Thymus (tissue), 11 donors: ENCODE measurements at regions not wholly inside any gene's neighbourhood (a gene's known extent, or its start where the extent isn't known, plus 50 kb on each side); places are given as distances from the start of the nearest gene placed in this dataset.
"Not testable (repeated sequence)": the region's sequence is repeated elsewhere in the genome, so short reads cannot be mapped to it uniquely, and the experiment has no call there.

ENCODE experiments used
- DNase-seq, 9 donors: peaks; one replicate each; pipeline ENCODE4 v3.0.0-alpha.2; 2013; ENCODE audit warnings: low spot score in 9 of 9, low read depth in 6 of 9, missing footprints in 1 of 9
- H3K27ac ChIP-seq, 2 donors: one replicate each; pipeline ENCODE4 v1.5.1; 2013; ENCODE audit warnings: control low read depth in 1 of 2, low read depth in 1 of 2, low read length in 1 of 2, mild to moderate bottlenecking in 1 of 2, moderate library complexity in 1 of 2
- H3K27me3 ChIP-seq, 2 donors: one replicate each; pipeline ENCODE4 v1.5.1; 2013; ENCODE audit warnings: low read length in 1 of 2; ENCODE audit not compliant: control insufficient read depth in 2 of 2, insufficient read depth in 1 of 2
- H3K36me3 ChIP-seq, 2 donors: one replicate each; pipeline ENCODE4 v1.5.1; 2013; ENCODE audit warnings: low read length in 1 of 2, mild to moderate bottlenecking in 1 of 2, moderate library complexity in 1 of 2; ENCODE audit not compliant: control insufficient read depth in 2 of 2, insufficient read depth in 2 of 2
- H3K4me1 ChIP-seq, 2 donors: one replicate each; pipeline ENCODE4 v1.5.1; 2013; ENCODE audit warnings: low read length in 2 of 2; ENCODE audit not compliant: control insufficient read depth in 2 of 2, insufficient read depth in 2 of 2
- H3K4me3 ChIP-seq, 2 donors: one replicate each; pipeline ENCODE4 v1.5.1; 2013; ENCODE audit warnings: low read length in 2 of 2, control low read depth in 1 of 2, mild to moderate bottlenecking in 1 of 2
- H3K9me3 ChIP-seq, 2 donors: one replicate each; pipeline ENCODE4 v1.5.1; 2013; ENCODE audit warnings: low read length in 1 of 2, mild to moderate bottlenecking in 1 of 2; ENCODE audit not compliant: control insufficient read depth in 2 of 2, insufficient read depth in 1 of 2
- WGBS: extraction: QIAGEN DNeasy Blood & Tissue Kit; methylation state at CpG from one replicate; pipeline ENCODE4 v1.1.7; 2013; 5-methylcytosine and 5-hydroxymethylcytosine counted together
- donor health status: healthy.

- WGBS: 96% methylated on average over 4 of the region's 4 CpGs
- Histone ChIP-seq H3K9me3 (no peaks in the 10 kb centered on the region), H3K4me1 (no peaks in the 10 kb centered on the region), H3K4me3 (no peak overlapping the region), H3K36me3 (no peaks in the 10 kb centered on the region), H3K27me3 (no peaks in the 10 kb centered on the region), H3K27ac (no peak overlapping the region)
- DNase-seq: no peak
Observed at GRCh38 chr4:115222061-115222460, 108.6 kb upstream of the NDST4 start.

- no peaks in the 10 kb centered on the region for H3K4me1 ChIP-seq
- no peaks in the 10 kb centered on the region for H3K36me3 ChIP-seq
- no peaks in the 10 kb centered on the region for H3K27me3 ChIP-seq
- WGBS: 84% methylated on average over 1 of the region's 1 CpG
- no peaks in the 10 kb centered on the region for H3K9me3 ChIP-seq
- no peak overlapping the region for H3K4me3 ChIP-seq
- H3K27ac ChIP-seq: no peak overlapping the region
- DNase-seq: no peak
Observed at GRCh38 chr4:115219862-115220261, 106.4 kb upstream of the NDST4 start.

DNA sequence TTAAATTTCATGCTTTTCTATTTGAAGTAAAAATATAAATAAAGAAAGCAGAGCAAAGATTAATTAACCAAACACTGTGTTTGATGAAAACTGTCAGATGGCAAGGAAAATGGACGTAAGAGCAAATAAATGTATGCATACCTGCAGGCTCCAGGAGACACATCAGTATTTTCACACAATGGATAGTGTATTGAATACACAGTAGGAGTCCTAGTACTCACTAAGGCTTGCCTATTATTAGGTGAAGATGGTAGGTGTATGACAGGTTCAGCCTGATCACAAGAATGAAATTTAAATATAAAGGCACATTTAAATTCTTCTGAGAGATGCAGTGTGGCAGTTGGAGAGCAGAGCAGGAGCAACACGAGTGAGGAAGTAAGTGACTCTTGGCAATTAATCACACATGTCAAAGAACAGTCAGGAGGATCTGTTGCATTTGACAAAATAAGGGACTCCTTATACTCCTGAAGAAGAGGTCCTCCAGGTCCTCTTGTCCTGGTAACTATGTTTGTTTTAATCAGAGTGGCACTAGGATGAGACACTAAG is 106.0 kb upstream of the NDST4 start:
- no peaks in the 10 kb centered on the region for H3K9me3 ChIP-seq
- H3K4me3 ChIP-seq: no peak overlapping the region
- no peaks in the 10 kb centered on the region for H3K4me1 ChIP-seq
- no peaks in the 10 kb centered on the region for H3K36me3 ChIP-seq
- H3K27me3 ChIP-seq: no peaks in the 10 kb centered on the region
- WGBS: 52% methylated on average over 2 of the region's 2 CpGs
- H3K27ac ChIP-seq: no peak overlapping the region
- no peak for DNase-seq

DNA sequence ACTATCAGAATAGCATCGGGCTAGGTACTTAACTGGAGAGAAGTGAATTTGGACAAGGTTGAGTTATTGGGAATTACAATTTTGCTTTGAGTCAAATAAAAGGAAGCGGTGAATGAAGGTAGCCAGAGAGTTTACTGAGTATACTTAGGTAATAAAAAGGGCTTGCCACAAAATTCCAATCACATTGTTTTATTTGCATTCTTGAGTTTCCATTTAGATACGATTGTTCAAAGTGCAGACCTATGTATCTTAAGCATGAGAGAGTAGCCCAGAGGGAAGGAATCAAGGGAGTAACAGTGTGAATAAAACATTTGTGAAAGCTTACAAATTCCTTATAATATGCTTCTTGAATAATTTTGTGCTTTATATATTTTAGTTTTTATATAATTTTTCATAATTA is 102.5 kb upstream of the NDST4 start:
- WGBS: 98% methylated on average over 3 of the region's 3 CpGs
- DNase-seq: no peak
- no peaks in the 10 kb centered on the region for H3K36me3 ChIP-seq
- H3K9me3 ChIP-seq: no peaks in the 10 kb centered on the region
- no peak overlapping the region for H3K27ac ChIP-seq
- no peak overlapping the region for H3K4me3 ChIP-seq
- no peaks in the 10 kb centered on the region for H3K27me3 ChIP-seq
- no peaks in the 10 kb centered on the region for H3K4me1 ChIP-seq

DNA sequence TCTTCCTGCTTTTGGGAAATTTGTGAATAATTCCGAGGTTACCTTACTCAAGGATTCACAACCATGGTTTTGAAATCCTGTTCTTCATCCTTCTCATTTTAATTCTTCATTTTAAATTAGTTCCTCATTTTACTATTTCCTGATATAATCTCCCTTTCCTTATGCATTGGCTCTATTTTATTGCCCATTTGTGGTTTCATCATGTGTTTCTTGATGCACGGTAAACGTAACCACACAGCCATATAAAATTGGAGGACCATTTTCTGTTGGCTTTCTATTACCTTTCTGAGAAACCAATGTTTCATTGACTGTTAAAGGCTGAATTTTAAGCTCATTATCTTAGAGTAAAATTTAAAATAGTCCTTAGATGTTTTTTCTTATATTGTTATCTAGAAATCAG is 100.3 kb upstream of the NDST4 start:
- no peaks in the 10 kb centered on the region for H3K36me3 ChIP-seq
- 51% methylated on average over 3 of the region's 3 CpGs for WGBS
- H3K9me3 ChIP-seq: no peaks in the 10 kb centered on the region
- H3K4me1 ChIP-seq: no peaks in the 10 kb centered on the region
- no peak for DNase-seq
- no peak overlapping the region for H3K4me3 ChIP-seq
- no peak overlapping the region for H3K27ac ChIP-seq
- no peaks in the 10 kb centered on the region for H3K27me3 ChIP-seq

- H3K9me3 ChIP-seq: peaks cover 0 to 9% of the 10 kb centered on the region in 2 donors
- no peak overlapping the region for H3K4me3 ChIP-seq
- 90% methylated on average over 3 of the region's 3 CpGs for WGBS
- H3K4me1 ChIP-seq: no peaks in the 10 kb centered on the region
- no peaks in the 10 kb centered on the region for H3K36me3 ChIP-seq
- no peak for DNase-seq
- H3K27ac ChIP-seq: no peak overlapping the region
- no peaks in the 10 kb centered on the region for H3K27me3 ChIP-seq
Observed at GRCh38 chr4:115201042-115201330, 87.6 kb upstream of the NDST4 start.

- WGBS: 96% methylated on average over 30 of the region's 30 CpGs
- H3K4me1 ChIP-seq, H3K27ac ChIP-seq, H3K9me3 ChIP-seq, DNase-seq, H3K27me3 ChIP-seq, H3K36me3 ChIP-seq, H3K4me3 ChIP-seq: not testable (repeated sequence)
Observed at GRCh38 chr4:115200201-115201041, 87.0 kb upstream of the NDST4 start.

- H3K36me3 ChIP-seq, H3K27ac ChIP-seq, H3K9me3 ChIP-seq, H3K27me3 ChIP-seq, DNase-seq, H3K4me3 ChIP-seq, H3K4me1 ChIP-seq: not testable (repeated sequence)
Observed at GRCh38 chr4:115194612-115195011, 81.2 kb upstream of the NDST4 start.

DNA sequence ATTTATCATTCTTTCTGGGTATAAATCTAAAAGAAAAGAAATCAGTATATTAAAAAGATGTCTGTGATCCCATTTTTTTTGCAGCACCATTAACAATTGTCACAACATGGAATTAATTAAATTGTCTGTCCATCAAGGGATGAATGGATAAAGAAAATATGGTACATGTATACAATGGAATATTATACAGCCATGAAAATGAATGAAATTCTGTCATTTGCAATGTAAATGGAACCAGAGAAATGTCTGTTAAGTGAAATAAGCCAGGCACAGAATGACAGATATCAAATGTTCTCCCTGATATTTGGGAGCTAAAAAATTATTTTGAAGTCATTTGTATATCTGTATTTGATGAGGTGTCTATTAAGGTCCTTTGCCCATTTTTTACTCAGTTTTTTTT is 77.1 kb upstream of the NDST4 start:
- Histone ChIP-seq H3K9me3 (no peaks in the 10 kb centered on the region), H3K4me3 (no peak overlapping the region), H3K4me1 (no peaks in the 10 kb centered on the region), H3K36me3 (no peaks in the 10 kb centered on the region), H3K27me3 (no peaks in the 10 kb centered on the region), H3K27ac (no peak overlapping the region)
- no peak for DNase-seq
